ENCODE measurements at regions not wholly inside any gene's neighbourhood (a gene's known extent, or its start where the extent isn't known, plus 50 kb on each side); places are given as distances from the start of the nearest gene placed in this dataset.
A peak's percentile ranks its signal among the peaks of the same experiment; 100 is the strongest.

DNA sequence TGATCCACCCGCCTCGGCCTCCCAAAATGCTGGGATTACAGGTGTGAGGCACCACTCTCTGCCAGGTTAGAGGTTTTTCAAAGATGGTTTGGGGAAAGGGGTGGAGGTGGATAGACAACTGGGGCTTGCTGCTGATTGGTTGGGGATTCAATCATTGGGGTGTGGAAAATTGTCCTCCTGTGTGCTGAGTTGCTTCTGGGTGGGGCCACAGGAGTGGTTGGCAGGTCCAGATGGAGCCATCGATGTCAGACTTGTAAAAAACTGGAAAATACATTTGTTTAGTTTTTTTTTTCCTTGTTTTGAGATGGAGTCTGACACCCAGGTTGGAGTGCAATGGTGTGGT, 61.9 kb upstream of the CLINT1 start:
- DNase-seq = no peak

GRCh38 chr5:157918811-157919742, 60.1 kb upstream of the CLINT1 start:
- peak; percentile 49 for DNase-seq

DNA sequence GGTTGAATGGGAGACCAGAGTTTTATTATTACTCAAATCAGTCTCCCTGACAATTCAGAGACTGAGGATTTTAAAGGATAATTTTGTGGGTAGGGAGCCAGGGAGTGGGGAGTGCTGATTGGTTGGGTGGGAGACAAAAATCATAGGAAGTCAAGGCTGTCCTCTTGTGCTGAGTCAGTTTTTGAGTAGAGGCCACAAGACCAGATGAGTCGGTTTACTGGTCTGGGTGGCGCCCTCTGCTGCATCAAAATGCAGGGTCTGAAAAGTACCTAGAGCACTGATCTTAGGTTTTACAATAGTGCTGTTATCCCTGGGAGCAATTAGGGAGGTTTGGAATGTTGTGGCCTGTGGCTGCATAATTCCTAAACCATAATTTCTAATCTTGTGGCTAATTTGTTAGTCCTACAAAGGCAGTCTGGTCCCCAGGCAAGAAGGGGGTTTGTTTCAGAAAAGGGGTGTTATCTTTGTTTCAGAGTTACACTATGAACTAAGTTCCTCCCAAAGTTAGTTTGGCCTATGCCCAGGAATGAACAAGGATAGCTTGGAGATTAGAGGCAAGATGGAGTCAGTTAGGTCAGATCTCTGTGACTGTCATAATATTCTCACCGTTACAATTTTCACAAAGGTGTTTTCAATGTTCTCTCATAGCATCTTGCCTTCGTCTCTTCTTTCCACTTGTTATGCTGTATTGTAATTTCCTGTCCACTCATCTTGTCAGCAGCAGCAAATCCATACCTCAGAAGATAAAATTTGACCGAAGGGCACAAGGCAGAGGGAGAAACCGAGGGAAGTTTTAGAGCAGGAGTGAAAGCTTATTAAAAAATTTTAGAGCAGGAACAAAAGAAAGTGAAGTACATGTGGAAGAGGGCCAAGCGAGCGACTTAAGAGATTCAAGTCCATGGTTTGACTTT, 59.2 kb upstream of the CLINT1 start:
- peak; percentile 44 for DNase-seq

DNA sequence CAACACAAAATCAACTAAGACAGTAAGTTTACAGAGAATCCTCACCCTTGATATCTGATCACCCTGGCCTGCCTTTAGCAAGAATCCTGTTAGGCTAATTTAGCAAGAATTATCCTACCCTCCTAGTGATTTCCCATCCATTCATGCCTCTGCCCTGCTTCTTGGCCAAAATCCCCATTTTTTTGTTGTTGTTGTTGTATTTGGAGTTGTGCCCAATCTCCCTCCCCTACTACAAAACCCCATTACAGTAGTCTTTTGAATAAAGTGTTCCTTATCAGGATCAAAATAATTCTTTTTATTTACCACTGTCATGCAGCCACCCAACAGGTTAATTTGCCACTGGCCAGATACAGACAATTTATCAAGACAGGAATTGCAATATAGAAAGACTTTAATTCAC, 58.5 kb upstream of the CLINT1 start:
- DNase-seq = no peak

GRCh38 chr5:157915638-157916037, 56.7 kb upstream of the CLINT1 start:
- DNase-seq = no peak

DNA sequence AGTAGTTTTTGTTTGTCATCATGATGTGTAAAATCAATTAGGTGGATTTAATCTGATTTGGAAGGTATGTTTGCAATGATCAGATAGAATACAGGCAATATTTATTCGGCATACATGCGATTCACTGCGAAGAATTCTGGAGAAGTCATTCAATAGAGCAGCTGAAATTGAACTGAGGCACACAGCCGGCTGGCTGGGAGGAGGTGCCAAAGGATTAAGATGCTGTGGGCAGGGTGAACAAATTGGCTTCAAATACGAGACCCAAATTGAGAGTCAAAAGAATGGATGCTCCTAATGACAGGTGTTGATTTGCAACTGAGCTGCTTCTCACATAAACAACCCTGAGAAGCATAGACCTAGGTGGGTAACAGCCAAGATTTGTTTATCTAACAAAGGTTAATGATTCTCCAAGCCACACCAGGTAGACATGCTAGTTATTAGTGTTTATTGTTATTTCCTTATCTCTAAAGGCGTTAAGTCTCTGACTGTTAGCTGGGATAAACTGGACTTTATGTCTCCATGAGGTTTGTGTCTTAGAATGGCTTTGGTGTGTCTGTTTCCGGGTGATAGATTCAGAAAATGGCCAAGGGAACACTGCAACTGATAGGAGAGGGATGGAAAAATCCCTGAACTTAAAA, 55.3 kb upstream of the CLINT1 start:
- DNase-seq = peak; percentile 23

DNA sequence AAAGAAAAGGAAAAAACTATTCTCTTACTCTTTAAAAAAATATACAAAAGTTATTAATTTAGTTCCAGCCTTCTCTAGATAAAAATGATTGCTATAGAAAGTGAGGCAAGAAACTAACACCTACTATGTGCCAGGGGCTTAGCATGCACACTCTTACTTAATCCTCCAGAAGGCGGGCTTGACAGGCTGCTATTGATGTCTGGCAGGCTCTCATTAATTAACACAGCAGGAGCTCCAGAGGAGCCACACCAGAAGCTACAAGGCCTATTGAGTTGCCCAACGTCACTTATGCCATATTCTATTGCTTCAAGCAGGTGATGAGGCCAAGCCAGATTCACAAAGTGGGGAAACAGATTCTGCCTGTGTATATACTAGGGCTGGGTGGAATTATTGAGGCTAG, 54.6 kb upstream of the CLINT1 start:
- DNase-seq = peak; percentile 88

DNA sequence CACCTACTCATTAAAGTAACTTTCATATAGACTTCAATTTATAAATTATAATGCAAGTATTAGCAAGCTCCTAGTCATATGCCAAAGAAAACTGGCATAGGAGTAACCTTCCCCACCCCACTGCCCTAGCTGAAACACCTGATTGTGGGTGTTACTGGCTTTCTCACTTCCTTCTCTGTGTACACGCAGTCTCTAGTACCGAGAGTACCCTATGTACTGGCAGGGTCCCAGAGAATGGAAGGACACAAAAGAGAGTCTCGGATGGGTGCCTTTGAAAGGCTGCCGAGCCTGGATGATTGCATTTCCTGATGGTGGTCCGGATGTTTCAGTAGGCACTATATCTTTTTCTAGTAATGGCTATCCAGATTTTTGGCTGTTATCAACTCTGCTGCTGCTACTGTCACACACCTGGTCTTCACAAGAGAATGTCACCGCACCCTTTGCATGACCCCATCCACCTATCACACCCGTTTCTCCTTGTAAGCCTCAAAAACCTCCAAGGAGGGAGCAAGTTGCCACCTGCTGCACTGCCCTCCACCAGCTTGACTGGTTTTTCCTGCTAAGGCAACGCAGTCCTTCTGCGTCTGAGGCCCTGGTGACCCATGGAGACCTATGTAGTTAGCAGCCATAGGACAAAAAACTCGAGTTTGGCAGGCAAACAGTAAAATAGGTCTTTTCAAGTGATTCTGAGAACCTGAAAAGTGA, 53.8 kb upstream of the CLINT1 start:
- DNase-seq = peak; percentile 82

- DNase-seq = no peak
Observed at GRCh38 chr5:157911568-157911967, 52.6 kb upstream of the CLINT1 start.
